ENCODE measurements at regions not wholly inside any gene's neighbourhood (a gene's known extent, or its start where the extent isn't known, plus 50 kb on each side); places are given as distances from the start of the nearest gene placed in this dataset.

DNA sequence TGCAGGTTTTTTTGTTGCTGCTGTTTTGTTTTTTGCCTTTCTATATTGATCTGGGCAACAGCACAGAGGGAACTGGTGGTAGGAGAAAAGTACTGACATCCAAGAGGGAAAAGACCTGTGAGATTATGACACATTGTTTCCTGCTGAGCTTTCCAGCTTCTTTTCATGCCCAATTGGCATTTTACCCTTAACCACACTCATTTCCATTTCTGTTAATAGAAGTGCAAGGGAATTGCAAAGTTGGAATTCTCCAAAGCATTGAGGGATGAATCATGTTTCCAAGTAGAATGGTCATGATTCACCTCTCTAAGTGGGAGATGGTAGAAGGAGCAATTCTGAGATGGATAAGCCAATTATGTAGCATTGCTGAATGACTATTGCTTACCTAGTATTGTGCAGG is 161.5 kb downstream of the PPARGC1A start (continued):
- TF ChIP-seq RBM39 (IDR thresholded peaks at IDR 0.05; ENCODE audit: low read depth, low read length, poor library complexity, severe bottlenecking) (no peak), RBFOX2 (IDR thresholded peaks at IDR 0.05; ENCODE audit: low read depth, low read length) (no peak), NFIB (CRISPR knock-in tag; IDR thresholded peaks at IDR 0.05; ENCODE audit: borderline replicate concordance) (no peak), KDM6A (CRISPR knock-in tag; IDR thresholded peaks at IDR 0.05; ENCODE audit: low read depth) (no peak), LCORL (IDR thresholded peaks at IDR 0.05) (no peak), LCORL (CRISPR knock-in tag; IDR thresholded peaks at IDR 0.05) (no peak), ZSCAN9 (CRISPR knock-in tag; IDR thresholded peaks at IDR 0.05; ENCODE audit: borderline replicate concordance) (no peak), MTA1 (CRISPR knock-in tag; IDR thresholded peaks at IDR 0.05; ENCODE audit: borderline replicate concordance) (no peak), ZNF468 (CRISPR knock-in tag; IDR thresholded peaks at IDR 0.05) (no peak)
- TF ChIP-seq, protein P1, sequence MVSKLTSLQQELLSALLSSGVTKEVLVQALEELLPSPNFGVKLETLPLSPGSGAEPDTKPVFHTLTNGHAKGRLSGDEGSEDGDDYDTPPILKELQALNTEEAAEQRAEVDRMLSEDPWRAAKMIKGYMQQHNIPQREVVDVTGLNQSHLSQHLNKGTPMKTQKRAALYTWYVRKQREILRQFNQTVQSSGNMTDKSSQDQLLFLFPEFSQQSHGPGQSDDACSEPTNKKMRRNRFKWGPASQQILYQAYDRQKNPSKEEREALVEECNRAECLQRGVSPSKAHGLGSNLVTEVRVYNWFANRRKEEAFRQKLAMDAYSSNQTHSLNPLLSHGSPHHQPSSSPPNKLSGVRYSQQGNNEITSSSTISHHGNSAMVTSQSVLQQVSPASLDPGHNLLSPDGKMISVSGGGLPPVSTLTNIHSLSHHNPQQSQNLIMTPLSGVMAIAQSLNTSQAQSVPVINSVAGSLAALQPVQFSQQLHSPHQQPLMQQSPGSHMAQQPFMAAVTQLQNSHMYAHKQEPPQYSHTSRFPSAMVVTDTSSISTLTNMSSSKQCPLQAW (CRISPR knock-in tag; IDR thresholded peaks at IDR 0.05), result no peak

DNA sequence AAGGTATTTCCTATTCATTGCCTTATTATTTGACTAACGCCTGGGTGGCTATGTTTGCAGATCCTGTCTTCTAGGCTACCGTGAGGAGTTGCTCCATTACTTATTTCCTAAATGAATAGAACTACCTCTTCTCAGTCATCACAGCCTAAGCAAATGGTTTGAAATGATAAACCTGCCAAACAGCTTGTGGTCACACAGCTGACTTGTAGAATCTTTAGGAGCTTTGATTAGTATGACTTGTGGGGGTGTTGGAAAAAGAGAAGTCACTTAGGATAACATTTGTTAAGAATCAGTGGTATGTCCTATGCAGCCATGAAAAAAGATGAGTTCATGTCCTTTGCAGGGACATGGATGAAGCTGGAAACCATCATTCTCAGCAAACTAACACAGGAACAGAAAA is 169.3 kb downstream of the PPARGC1A start:
- ATAC-seq (no peak), DNase-seq (ENCODE audit: low spot score) (no peak), FAIRE-seq (no peak)
- no peak overlapping the region for H3K4me3 ChIP-seq (replicated peaks in 1 of 3; ENCODE audit: insufficient read depth in 1 of 3, low read depth in 2 of 3, low read length in 3 of 3)
- H3K79me2 ChIP-seq (ENCODE audit: insufficient read depth, low read length), result no peaks in the 10 kb centered on the region
- no peaks in the 10 kb centered on the region for H4K20me1 ChIP-seq (ENCODE audit: insufficient read depth, low read length)
- TF ChIP-seq MIXL1 (CRISPR knock-in tag; IDR thresholded peaks at IDR 0.05) (no peak), CEBPB (IDR thresholded peaks at IDR 0.05; ENCODE audit: borderline replicate concordance, low read depth, low read length) (no peak), PAX8 (CRISPR knock-in tag; IDR thresholded peaks at IDR 0.05; ENCODE audit: borderline replicate concordance) (no peak), ETV5 (CRISPR knock-in tag; IDR thresholded peaks at IDR 0.05; ENCODE audit: borderline replicate concordance) (no peak)
- TF ChIP-seq, protein P2, sequence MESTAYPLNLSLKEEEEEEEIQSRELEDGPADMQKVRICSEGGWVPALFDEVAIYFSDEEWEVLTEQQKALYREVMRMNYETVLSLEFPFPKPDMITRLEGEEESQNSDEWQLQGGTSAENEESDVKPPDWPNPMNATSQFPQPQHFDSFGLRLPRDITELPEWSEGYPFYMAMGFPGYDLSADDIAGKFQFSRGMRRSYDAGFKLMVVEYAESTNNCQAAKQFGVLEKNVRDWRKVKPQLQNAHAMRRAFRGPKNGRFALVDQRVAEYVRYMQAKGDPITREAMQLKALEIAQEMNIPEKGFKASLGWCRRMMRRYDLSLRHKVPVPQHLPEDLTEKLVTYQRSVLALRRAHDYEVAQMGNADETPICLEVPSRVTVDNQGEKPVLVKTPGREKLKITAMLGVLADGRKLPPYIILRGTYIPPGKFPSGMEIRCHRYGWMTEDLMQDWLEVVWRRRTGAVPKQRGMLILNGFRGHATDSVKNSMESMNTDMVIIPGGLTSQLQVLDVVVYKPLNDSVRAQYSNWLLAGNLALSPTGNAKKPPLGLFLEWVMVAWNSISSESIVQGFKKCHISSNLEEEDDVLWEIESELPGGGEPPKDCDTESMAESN (CRISPR knock-in tag; conservative IDR thresholded peaks at IDR 0.05), result no peak
- intact Hi-C loops (cut with micrococcal nuclease; ENCODE audit: unreplicated experiment) (no loop called here), in situ Hi-C loops (cut with HindIII; ENCODE audit: extremely low pct_ligation_motif_present, low pct_unique_long_range_greater_than_20kb) (no loop called here)
- no peaks in the 10 kb centered on the region for H3K36me3 ChIP-seq (replicated peaks in 1 of 2; ENCODE audit: control insufficient read depth in 1 of 2, insufficient read depth in 2 of 2, low read length in 2 of 2)
- H3K27me3 ChIP-seq (ENCODE audit: control insufficient read depth in 1 of 2, insufficient read depth in 2 of 2, low read length in 2 of 2), result no peaks in the 10 kb centered on the region; a peak in 2 of 5 replicates
- H3K9ac ChIP-seq (ENCODE audit: insufficient read depth, low read depth, low read length), result no peak overlapping the region
- POLR2A ChIA-PET, result no interaction called here
- no peaks in the 10 kb centered on the region for H3K9me3 ChIP-seq (ENCODE audit: low read length)
- BruUV-seq (replicated peaks), result no TSS peak
- H3K4me1 ChIP-seq (ENCODE audit: insufficient read depth, low read length), result no peaks in the 10 kb centered on the region
- no peak overlapping the region for H2AFZ ChIP-seq (ENCODE audit: low read length)
- no peak overlapping the region for H3K4me2 ChIP-seq (ENCODE audit: low read depth, low read length)
- H3K27ac ChIP-seq (ENCODE audit: extremely low read length, insufficient read depth, low read length), result no peak overlapping the region
- 3% methylated on average over 2 of the region's 2 CpGs for WGBS (ENCODE audit: low lambda C conversion rate)
- CTCF ChIA-PET (ENCODE audit: low intra/inter-chr PET ratio, low total read pairs), result no interaction called here

Data from HepG2 (cell line).